GM23338 (cell line): ENCODE measurements at regions not wholly inside any gene's neighbourhood (a gene's known extent, or its start where the extent isn't known, plus 50 kb on each side); places are given as distances from the start of the nearest gene placed in this dataset.

Source experiments
- ATAC-seq: fragments of 200-7000 bp; cut with Tn5 transposase; 3 replicates; pipeline ENCODE4 v1.9.1; 2020
- DNase-seq: peaks from one replicate; pipeline ENCODE4 v3.0.0-alpha.2; 2015; ENCODE audit warnings: low spot score
- H2AFZ ChIP-seq: fragments of 200-600 bp; sonication (generic); 2 replicates; pipeline ENCODE4 v1.8.0; 2016; ENCODE audit warnings: antibody characterized with exemption, mild to moderate bottlenecking, moderate library complexity
- H3F3A ChIP-seq: fragments of 200-600 bp; sonication (generic); replicated peaks from 2 replicates; pipeline ENCODE4 v1.8.0; 2017; ENCODE audit warnings: antibody characterized with exemption, mixed run types, low read depth
- H3K27ac ChIP-seq: fragments of 200-600 bp; sonication (generic); 2 replicates; pipeline ENCODE4 v1.6.1; 2016; ENCODE audit warnings: low read depth
- H3K27me3 ChIP-seq: fragments of 200-600 bp; sonication (generic); 2 replicates; pipeline ENCODE4 v1.8.0; 2016; ENCODE audit warnings: mild to moderate bottlenecking, mixed run types, moderate library complexity; ENCODE audit not compliant: insufficient read depth
- H3K36me3 ChIP-seq: fragments of 200-600 bp; sonication (generic); 2 replicates; pipeline ENCODE4 v1.8.0; 2016; ENCODE audit warnings: mild to moderate bottlenecking; ENCODE audit not compliant: insufficient read depth
- H3K4me1 ChIP-seq: fragments of 200-600 bp; sonication (generic); 2 replicates; pipeline ENCODE4 v1.8.0; 2016; ENCODE audit warnings: mild to moderate bottlenecking, moderate library complexity; ENCODE audit not compliant: insufficient read depth
- H3K4me2 ChIP-seq: fragments of 200-600 bp; sonication (generic); 2 replicates; pipeline ENCODE4 v1.7.1; 2017; ENCODE audit warnings: mixed run types
- H3K4me3 ChIP-seq: fragments of 200-600 bp; sonication (generic); 2 replicates; pipeline ENCODE4 v1.6.1; 2016; ENCODE audit warnings: mixed run types
- H3K79me2 ChIP-seq: fragments of 200-600 bp; sonication (generic); replicated peaks from 2 replicates; pipeline ENCODE4 v1.8.0; 2017; ENCODE audit warnings: mild to moderate bottlenecking; ENCODE audit not compliant: insufficient read depth
- H3K9me2 ChIP-seq: fragments of 200-600 bp; sonication (generic); 2 replicates; pipeline ENCODE4 v1.8.0; 2017; ENCODE audit not compliant: insufficient read depth
- H4K20me1 ChIP-seq: fragments of 200-600 bp; sonication (generic); replicated peaks from 2 replicates; pipeline ENCODE4 v1.8.0; 2017; ENCODE audit warnings: mild to moderate bottlenecking; ENCODE audit not compliant: insufficient read depth
- H3K27ac Mint-ChIP-seq: 2 replicates; pipeline ENCODE4 v1.8.0; 2020; ENCODE audit warnings: inconsistent platforms, mild to moderate bottlenecking, moderate library complexity, mixed read lengths
- H3K27me3 Mint-ChIP-seq: 3 replicates; pipeline ENCODE4 v1.8.0; 2022; ENCODE audit warnings: low read depth, mild to moderate bottlenecking, moderate library complexity, mixed read lengths, inconsistent platforms; ENCODE audit not compliant: insufficient read depth, poor library complexity
- H3K36me3 Mint-ChIP-seq: 3 replicates; pipeline ENCODE4 v1.8.0; 2021; ENCODE audit warnings: low read depth, mild to moderate bottlenecking, inconsistent platforms, moderate library complexity, mixed read lengths
- H3K4me1 Mint-ChIP-seq: 3 replicates; pipeline ENCODE4 v1.8.0; 2020; ENCODE audit warnings: mild to moderate bottlenecking, inconsistent platforms, mixed read lengths
- H3K4me3 Mint-ChIP-seq: 3 replicates; pipeline ENCODE4 v1.8.0; 2021; ENCODE audit warnings: moderate library complexity, mild to moderate bottlenecking, inconsistent platforms, mixed read lengths
- H3K9me3 Mint-ChIP-seq: 3 replicates; pipeline ENCODE4 v1.8.0; 2020; ENCODE audit warnings: moderate library complexity, mild to moderate bottlenecking, inconsistent platforms, mixed read lengths
- CREB1 ChIP-seq: fragments of 250-450 bp; sonication (Bioruptor Pico); IDR thresholded peaks from 2 replicates; pipeline ENCODE4 v1.5.0; 2020; ENCODE audit warnings: low read depth, mild to moderate bottlenecking, moderate library complexity
- ETS1 ChIP-seq: IDR thresholded peaks from 2 replicates; pipeline ENCODE4 v1.6.1; 2016; ENCODE audit warnings: antibody characterized with exemption
- EZH2 ChIP-seq: fragments of 200-600 bp; sonication (generic); IDR thresholded peaks from one replicate; pipeline ENCODE4 v1.8.0; 2017; ENCODE audit warnings: antibody characterized with exemption, mild to moderate bottlenecking, low read depth; ENCODE audit not compliant: unreplicated experiment
- EZH2phosphoT487 ChIP-seq: fragments of 200-600 bp; sonication (generic); IDR thresholded peaks from one replicate; pipeline ENCODE4 v1.8.1; 2018; ENCODE audit warnings: antibody characterized with exemption; ENCODE audit not compliant: unreplicated experiment
- JUNB ChIP-seq: IDR thresholded peaks from one replicate; pipeline ENCODE4 v1.6.1; 2016; ENCODE audit warnings: antibody characterized with exemption; ENCODE audit not compliant: unreplicated experiment
- NANOG ChIP-seq: IDR thresholded peaks from 2 replicates; pipeline ENCODE4 v1.6.1; 2016; ENCODE audit warnings: antibody characterized with exemption, borderline replicate concordance
- POLR2AphosphoS5 ChIP-seq: IDR thresholded peaks from 2 replicates; pipeline ENCODE4 v1.6.1; 2016; ENCODE audit warnings: antibody characterized with exemption, low read depth
- STAT1 ChIP-seq: IDR thresholded peaks from one replicate; pipeline ENCODE4 v1.6.1; 2016; ENCODE audit warnings: antibody characterized with exemption; ENCODE audit not compliant: unreplicated experiment
- ZNF114 ChIP-seq: fragments of 250-450 bp; sonication (Bioruptor Pico); IDR thresholded peaks from 2 replicates; pipeline ENCODE4 v1.5.0; 2020; ENCODE audit warnings: mild to moderate bottlenecking, moderate library complexity
- ZNF331 ChIP-seq: fragments of 250-450 bp; sonication (Bioruptor Pico); IDR thresholded peaks from 2 replicates; pipeline ENCODE4 v1.5.0; 2020; ENCODE audit warnings: low read depth, mild to moderate bottlenecking, moderate library complexity
- ZNF462 ChIP-seq: fragments of 250-450 bp; sonication (Bioruptor Pico); IDR thresholded peaks from 2 replicates; pipeline ENCODE4 v1.5.0; 2020; ENCODE audit warnings: mild to moderate bottlenecking, moderate library complexity
- TF ChIP-seq, protein P1 (sequence below): IDR thresholded peaks from one replicate; pipeline ENCODE4 v1.6.1; 2018; ENCODE audit warnings: antibody characterized with exemption; ENCODE audit not compliant: unreplicated experiment

DNA sequence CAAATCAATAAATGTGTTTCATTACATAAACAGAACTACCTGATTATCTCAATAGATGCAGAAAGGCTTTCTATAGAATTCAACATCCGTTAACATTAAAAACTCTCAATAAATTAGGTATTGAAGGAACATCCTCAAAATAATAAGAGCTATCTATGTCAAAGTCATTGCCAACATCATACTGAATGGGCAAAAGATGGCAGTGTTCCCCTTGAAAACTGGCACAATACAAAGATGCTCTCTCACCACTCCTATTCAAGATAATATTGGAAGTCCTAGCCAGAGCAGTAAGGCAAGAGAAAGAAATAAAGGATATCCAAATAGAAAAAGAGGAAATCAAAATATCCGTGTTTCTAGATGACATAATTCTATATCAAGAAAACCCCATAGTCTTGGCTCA is 466.4 kb downstream of the MAGEE1 start:
- Histone ChIP-seq H3K27me3 (no peaks in the 10 kb centered on the region), H3F3A (no peaks in the 10 kb centered on the region), H3K27ac (no peak overlapping the region), H3K4me2 (no peak overlapping the region), H4K20me1 (no peaks in the 10 kb centered on the region), H3K4me1 (no peaks in the 10 kb centered on the region), H3K9me2 (no peaks in the 10 kb centered on the region), H3K4me3 (no peak overlapping the region), H2AFZ (no peak overlapping the region), H3K79me2 (no peaks in the 10 kb centered on the region), H3K36me3 (no peaks in the 10 kb centered on the region)
- Mint-ChIP-seq H3K4me1 (no peaks in the 10 kb centered on the region), H3K4me3 (no peak overlapping the region), H3K27ac (no peak overlapping the region), H3K9me3 (peaks cover 73% of the 10 kb centered on the region), H3K36me3 (peaks cover 12% of the 10 kb centered on the region; the same call in 2 of the 3 replicates), H3K27me3 (peaks cover 3% of the 10 kb centered on the region)
- DNase-seq (no peak), ATAC-seq (no peak)
- TF ChIP-seq, protein P1, sequence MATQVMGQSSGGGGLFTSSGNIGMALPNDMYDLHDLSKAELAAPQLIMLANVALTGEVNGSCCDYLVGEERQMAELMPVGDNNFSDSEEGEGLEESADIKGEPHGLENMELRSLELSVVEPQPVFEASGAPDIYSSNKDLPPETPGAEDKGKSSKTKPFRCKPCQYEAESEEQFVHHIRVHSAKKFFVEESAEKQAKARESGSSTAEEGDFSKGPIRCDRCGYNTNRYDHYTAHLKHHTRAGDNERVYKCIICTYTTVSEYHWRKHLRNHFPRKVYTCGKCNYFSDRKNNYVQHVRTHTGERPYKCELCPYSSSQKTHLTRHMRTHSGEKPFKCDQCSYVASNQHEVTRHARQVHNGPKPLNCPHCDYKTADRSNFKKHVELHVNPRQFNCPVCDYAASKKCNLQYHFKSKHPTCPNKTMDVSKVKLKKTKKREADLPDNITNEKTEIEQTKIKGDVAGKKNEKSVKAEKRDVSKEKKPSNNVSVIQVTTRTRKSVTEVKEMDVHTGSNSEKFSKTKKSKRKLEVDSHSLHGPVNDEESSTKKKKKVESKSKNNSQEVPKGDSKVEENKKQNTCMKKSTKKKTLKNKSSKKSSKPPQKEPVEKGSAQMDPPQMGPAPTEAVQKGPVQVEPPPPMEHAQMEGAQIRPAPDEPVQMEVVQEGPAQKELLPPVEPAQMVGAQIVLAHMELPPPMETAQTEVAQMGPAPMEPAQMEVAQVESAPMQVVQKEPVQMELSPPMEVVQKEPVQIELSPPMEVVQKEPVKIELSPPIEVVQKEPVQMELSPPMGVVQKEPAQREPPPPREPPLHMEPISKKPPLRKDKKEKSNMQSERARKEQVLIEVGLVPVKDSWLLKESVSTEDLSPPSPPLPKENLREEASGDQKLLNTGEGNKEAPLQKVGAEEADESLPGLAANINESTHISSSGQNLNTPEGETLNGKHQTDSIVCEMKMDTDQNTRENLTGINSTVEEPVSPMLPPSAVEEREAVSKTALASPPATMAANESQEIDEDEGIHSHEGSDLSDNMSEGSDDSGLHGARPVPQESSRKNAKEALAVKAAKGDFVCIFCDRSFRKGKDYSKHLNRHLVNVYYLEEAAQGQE = no peak
- TF ChIP-seq ZNF114 (no peak), POLR2AphosphoS5 (no peak), ZNF462 (CRISPR knock-in tag) (no peak), NANOG (no peak), EZH2 (no peak), ZNF331 (no peak), ETS1 (no peak), EZH2phosphoT487 (no peak), STAT1 (no peak), CREB1 (no peak), JUNB (no peak)
